Ovary (tissue), 3 donors: ENCODE measurements at regions not wholly inside any gene's neighbourhood (a gene's known extent, or its start where the extent isn't known, plus 50 kb on each side); places are given as distances from the start of the nearest gene placed in this dataset.

Experiments
- EP300 ChIP-seq: sonication (generic); formaldehyde crosslinking; IDR thresholded peaks from one replicate; pipeline ENCODE4 v1.6.1; 2017; ENCODE audit warnings: antibody characterized with exemption
- POLR2A ChIP-seq: fragments of 450-650 bp; IDR thresholded peaks from one replicate; pipeline ENCODE4 v1.6.1; 2017; ENCODE audit warnings: antibody characterized with exemption, mild to moderate bottlenecking, moderate library complexity
- TF ChIP-seq, protein P1 (sequence below), 3 donors: fragments of 450-650 bp in 2 of 3; fragments of 200-600 bp in 1 of 3; IDR thresholded peaks; one replicate each; pipeline versions ENCODE4 v1.5.1 to v1.8.0; 2016 to 2022; ENCODE audit warnings: antibody characterized with exemption in 3 of 3, mild to moderate bottlenecking in 1 of 3
- donor health status: DM: no; HTN: no; CAD: no.

DNA sequence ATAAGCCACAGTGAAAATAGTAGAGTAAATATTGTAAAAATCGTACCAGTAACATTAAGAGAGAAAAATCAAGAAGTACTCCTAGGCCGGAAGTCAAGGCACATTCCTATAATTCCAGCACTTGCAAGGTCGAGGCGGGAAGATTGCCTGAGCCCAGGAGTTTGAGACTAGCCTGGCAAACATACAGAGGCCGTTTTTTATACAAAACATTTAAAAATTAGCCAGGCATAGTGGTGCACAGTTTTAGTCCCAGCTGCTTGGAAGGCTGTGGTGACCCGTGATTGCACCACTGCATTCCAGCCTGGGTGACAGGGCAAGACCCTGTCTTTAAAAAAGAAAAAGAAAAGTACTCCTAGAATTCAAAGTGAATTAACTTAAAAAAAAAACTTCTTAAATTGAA is 341.8 kb downstream of the C12orf50 start:
- TF ChIP-seq POLR2A (no peak), EP300 (no peak)
- TF ChIP-seq, protein P1, sequence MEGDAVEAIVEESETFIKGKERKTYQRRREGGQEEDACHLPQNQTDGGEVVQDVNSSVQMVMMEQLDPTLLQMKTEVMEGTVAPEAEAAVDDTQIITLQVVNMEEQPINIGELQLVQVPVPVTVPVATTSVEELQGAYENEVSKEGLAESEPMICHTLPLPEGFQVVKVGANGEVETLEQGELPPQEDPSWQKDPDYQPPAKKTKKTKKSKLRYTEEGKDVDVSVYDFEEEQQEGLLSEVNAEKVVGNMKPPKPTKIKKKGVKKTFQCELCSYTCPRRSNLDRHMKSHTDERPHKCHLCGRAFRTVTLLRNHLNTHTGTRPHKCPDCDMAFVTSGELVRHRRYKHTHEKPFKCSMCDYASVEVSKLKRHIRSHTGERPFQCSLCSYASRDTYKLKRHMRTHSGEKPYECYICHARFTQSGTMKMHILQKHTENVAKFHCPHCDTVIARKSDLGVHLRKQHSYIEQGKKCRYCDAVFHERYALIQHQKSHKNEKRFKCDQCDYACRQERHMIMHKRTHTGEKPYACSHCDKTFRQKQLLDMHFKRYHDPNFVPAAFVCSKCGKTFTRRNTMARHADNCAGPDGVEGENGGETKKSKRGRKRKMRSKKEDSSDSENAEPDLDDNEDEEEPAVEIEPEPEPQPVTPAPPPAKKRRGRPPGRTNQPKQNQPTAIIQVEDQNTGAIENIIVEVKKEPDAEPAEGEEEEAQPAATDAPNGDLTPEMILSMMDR (IDR thresholded peaks at IDR 0.05): no peak
